ENCODE measurements at regions not wholly inside any gene's neighbourhood (a gene's known extent, or its start where the extent isn't known, plus 50 kb on each side); places are given as distances from the start of the nearest gene placed in this dataset.
"Not testable (repeated sequence)": the region's sequence is repeated elsewhere in the genome, so short reads cannot be mapped to it uniquely, and the experiment has no call there.

GRCh38 chr1:243996223-243996622, 54.9 kb upstream of the ZBTB18 start:
- no peak for DNase-seq

- no peak for DNase-seq
These were observed 59.4 kb upstream of the ZBTB18 start for GRCh38 chr1:243991650-243992049.

GRCh38 chr1:243984788-243985187, 66.3 kb upstream of the ZBTB18 start:
- no peak for DNase-seq

GRCh38 chr1:243982447-243983018, 68.5 kb upstream of the ZBTB18 start:
- no peak for DNase-seq

- no peak for DNase-seq
These were observed 70.6 kb upstream of the ZBTB18 start for GRCh38 chr1:243980471-243980870.

GRCh38 chr1:243980071-243980470, 71.0 kb upstream of the ZBTB18 start:
- DNase-seq, result no peak

- no peak for DNase-seq
These were observed 71.7 kb upstream of the ZBTB18 start for GRCh38 chr1:243979396-243979795.

GRCh38 chr1:243977094-243977493, 74.0 kb upstream of the ZBTB18 start:
- no peak for DNase-seq

- no peak for DNase-seq
These were observed 76.4 kb upstream of the ZBTB18 start for GRCh38 chr1:243974451-243975292.

- no peak for DNase-seq
These were observed 77.9 kb upstream of the ZBTB18 start for GRCh38 chr1:243973169-243973568.

GRCh38 chr1:243970077-243970476, 81.0 kb upstream of the ZBTB18 start:
- no peak for DNase-seq

- peak in 1 of 2 experiments; percentile 17 for DNase-seq
These were observed 82.7 kb upstream of the ZBTB18 start for GRCh38 chr1:243968413-243968812.

GRCh38 chr1:243964915-243965314, 86.2 kb upstream of the ZBTB18 start:
- no peak for DNase-seq

GRCh38 chr1:243963571-243963970, 87.5 kb upstream of the ZBTB18 start:
- DNase-seq, result no peak

GRCh38 chr1:243962541-243962940, 88.5 kb upstream of the ZBTB18 start:
- no peak for DNase-seq

- DNase-seq, result no peak
These were observed 91.1 kb upstream of the ZBTB18 start for GRCh38 chr1:243959998-243960397.

- no peak for DNase-seq
These were observed 93.9 kb upstream of the ZBTB18 start for GRCh38 chr1:243957141-243957540.

- no peak for DNase-seq
These were observed 94.6 kb upstream of the ZBTB18 start for GRCh38 chr1:243956450-243956849.

GRCh38 chr1:243951207-243951606, 99.9 kb upstream of the ZBTB18 start:
- not testable (repeated sequence) for DNase-seq

- DNase-seq, result no peak
These were observed 100.1 kb upstream of the AKT3 start for GRCh38 chr1:243950166-243950565.

- DNase-seq, result peak in 1 of 2 experiments; percentile 6
These were observed 96.9 kb upstream of the AKT3 start for GRCh38 chr1:243946946-243947345.

- no peak for DNase-seq
These were observed 96.2 kb upstream of the AKT3 start for GRCh38 chr1:243946253-243946652.

GRCh38 chr1:243945727-243946126, 95.7 kb upstream of the AKT3 start:
- no peak for DNase-seq

- no peak for DNase-seq
These were observed 94.6 kb upstream of the AKT3 start for GRCh38 chr1:243944429-243945160.
